Activated T-cell treated with anti-CD3 and anti-CD28 coated beads, Interleukin-2, amount 50 U/mL, for 4 hours (primary cell): ENCODE measurements at regions not wholly inside any gene's neighbourhood (a gene's known extent, or its start where the extent isn't known, plus 50 kb on each side); places are given as distances from the start of the nearest gene placed in this dataset.

Experiments used
- ATAC-seq, 2 donors: fragments of 200-7000 bp; cut with Tn5 transposase; one replicate each; pipeline ENCODE4 v1.10.0; 2021
- DNase-seq: peaks from one replicate; pipeline ENCODE4 v3.0.0-alpha.2; 2020
- H3K27me3 Mint-ChIP-seq: one replicate; pipeline ENCODE4 v1.8.0; 2021; ENCODE audit warnings: low read depth, mixed read lengths
- H3K36me3 Mint-ChIP-seq: one replicate; pipeline ENCODE4 v1.8.0; 2022; ENCODE audit warnings: mixed read lengths; ENCODE audit not compliant: insufficient read depth
- H3K4me1 Mint-ChIP-seq: one replicate; pipeline ENCODE4 v1.8.0; 2021; ENCODE audit warnings: low read depth, mixed read lengths
- H3K4me3 Mint-ChIP-seq: one replicate; pipeline ENCODE4 v1.8.0; 2021; ENCODE audit warnings: mild to moderate bottlenecking, moderate library complexity, mixed read lengths
- H3K9me3 Mint-ChIP-seq: one replicate; pipeline ENCODE4 v1.8.0; 2021; ENCODE audit warnings: mixed read lengths

DNA sequence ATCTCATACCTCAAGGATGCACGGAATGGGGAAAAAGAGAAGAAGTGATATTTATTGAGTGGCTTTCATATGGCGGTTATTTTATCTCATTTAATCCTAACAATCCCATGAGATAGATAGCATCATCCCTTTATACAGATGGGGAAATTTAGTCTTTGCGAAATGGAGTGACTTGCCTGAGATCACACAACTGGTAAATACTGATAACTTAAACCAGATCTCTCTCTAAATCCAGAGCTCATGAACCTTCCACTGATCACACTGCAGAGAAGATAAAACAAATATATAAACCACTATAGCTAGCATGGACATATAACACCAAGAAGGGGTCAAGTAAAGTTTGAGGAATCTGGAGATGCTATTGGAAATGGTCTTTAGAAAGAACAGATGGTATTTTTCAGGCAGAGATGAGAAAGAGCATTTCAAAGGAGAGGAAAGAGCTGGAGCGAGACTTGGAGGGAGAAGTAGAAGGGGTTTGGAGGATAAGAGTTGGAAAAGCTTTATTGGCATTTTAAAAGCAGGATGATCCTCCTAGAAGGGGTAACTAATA, 139.8 kb upstream of the TNFAIP3 start:
- no peaks in the 10 kb centered on the region for H3K9me3 Mint-ChIP-seq

DNA sequence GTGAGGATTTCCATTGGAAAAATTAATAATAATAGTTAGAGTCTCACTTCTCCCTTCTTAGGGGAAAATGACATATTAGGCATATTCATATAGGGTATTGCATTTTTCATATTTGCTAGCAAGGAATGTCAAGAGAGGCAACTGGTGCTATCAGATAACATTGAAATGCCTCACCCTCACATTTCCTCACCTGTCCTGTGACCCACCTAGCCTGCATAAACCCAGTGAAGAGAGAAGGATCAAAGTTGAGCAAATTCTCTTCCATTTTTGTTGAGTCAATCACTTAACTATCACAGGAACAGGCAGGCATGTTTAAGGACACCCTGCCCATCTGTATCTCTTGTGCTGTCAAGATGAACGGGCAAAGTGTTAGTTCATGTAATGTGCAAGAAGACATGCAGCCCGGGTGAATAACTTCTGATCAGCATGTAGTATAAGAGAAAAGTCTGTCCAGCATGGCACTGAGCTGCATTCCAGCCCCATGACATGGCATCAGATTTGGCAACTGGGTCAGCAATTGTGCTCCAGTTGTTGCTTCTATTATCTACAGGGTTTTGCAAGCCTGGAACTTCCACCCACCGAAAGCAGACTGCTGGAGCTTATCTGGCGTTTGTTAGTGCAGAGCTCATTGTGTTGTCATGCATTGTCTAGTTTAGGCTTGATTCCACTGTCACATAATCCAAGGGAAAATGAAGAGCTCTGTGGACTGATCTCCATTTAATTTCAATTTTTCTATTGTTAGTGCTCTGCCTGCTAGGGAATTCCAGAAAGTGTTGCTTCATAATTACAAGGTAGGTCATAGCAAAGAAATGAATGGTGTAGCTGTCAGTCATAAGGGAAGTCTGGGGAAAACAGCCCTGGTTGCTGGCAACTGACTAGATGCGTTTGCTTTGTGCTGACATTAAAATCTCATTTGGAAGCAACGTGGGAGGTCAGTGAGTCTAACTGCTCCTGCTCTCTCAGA, 138.4 kb upstream of the TNFAIP3 start:
- Mint-ChIP-seq H3K27me3 (peaks cover 3% of the 10 kb centered on the region), H3K9me3 (no peaks in the 10 kb centered on the region), H3K36me3 (no peaks in the 10 kb centered on the region), H3K4me1 (no peaks in the 10 kb centered on the region), H3K4me3 (no peak overlapping the region)
- DNase-seq, result no peak
- no peak for ATAC-seq

More for the DNA sequence above, 139.8 kb upstream of the TNFAIP3 start:
- no peak for ATAC-seq
- H3K27me3 Mint-ChIP-seq, result no peaks in the 10 kb centered on the region
- no peak for DNase-seq
- H3K4me3 Mint-ChIP-seq, result no peak overlapping the region
- H3K4me1 Mint-ChIP-seq, result peaks cover 9% of the 10 kb centered on the region
- no peaks in the 10 kb centered on the region for H3K36me3 Mint-ChIP-seq

DNA sequence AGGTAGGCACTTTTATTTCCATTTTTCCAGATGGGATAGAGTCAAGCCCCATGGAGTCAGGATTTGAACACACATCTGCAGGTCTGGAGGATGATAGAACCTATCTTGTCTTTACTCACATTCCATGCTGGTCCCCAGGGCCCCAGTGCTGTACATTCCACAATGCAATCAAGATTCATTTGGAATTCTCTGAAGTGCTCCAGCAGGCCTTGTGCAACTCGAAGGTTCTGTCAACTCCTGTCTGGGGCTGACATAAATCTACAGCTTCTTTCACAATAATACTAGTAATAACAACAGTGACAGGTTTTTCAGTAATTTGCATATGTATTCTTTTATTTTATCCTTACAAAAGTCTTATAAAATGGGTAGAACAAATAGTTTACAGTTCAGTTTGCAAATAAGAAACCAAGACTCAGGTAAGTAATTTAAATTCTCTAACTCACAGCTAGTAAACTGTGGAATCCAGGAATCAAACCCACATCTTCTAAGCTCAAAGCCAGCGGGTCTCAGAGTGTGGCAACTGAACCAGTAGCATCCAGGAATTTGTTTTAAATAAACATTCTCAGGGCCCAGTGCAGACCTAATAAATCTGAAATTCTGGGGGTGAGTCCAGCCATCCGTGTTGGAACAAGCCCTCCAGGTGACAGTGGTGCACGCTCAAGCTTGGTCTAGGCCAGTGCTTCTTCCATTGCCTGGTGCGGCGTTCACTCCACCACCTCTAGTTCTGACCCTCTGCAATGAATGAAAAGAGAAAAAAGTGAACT, 137.0 kb upstream of the TNFAIP3 start:
- no peaks in the 10 kb centered on the region for H3K9me3 Mint-ChIP-seq
- no peak overlapping the region for H3K4me3 Mint-ChIP-seq
- H3K4me1 Mint-ChIP-seq, result peaks cover 3% of the 10 kb centered on the region
- H3K27me3 Mint-ChIP-seq, result peaks cover 3% of the 10 kb centered on the region
- DNase-seq, result no peak
- H3K36me3 Mint-ChIP-seq, result no peaks in the 10 kb centered on the region
- no peak for ATAC-seq

DNA sequence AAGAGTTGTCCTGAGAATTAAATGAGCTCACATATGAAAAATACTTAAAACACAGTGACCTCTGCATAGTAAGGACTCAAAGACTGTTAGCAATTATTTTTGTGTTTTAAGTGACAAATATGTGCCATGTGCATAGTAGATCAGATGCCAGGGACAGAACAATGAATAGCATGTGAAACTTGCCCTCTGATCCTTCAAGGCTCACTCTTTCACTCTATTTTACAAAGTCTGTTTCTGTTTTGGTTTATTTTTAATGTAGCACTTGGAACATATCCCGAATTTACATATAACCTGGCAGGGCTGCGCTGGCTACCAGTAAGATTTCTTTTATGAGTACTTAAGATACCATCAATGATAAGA, 135.5 kb upstream of the TNFAIP3 start:
- Mint-ChIP-seq H3K36me3 (no peaks in the 10 kb centered on the region), H3K4me1 (peaks cover 17% of the 10 kb centered on the region), H3K27me3 (peaks cover 3% of the 10 kb centered on the region), H3K9me3 (no peaks in the 10 kb centered on the region), H3K4me3 (no peak overlapping the region)
- no peak for DNase-seq
- ATAC-seq, result no peak

DNA sequence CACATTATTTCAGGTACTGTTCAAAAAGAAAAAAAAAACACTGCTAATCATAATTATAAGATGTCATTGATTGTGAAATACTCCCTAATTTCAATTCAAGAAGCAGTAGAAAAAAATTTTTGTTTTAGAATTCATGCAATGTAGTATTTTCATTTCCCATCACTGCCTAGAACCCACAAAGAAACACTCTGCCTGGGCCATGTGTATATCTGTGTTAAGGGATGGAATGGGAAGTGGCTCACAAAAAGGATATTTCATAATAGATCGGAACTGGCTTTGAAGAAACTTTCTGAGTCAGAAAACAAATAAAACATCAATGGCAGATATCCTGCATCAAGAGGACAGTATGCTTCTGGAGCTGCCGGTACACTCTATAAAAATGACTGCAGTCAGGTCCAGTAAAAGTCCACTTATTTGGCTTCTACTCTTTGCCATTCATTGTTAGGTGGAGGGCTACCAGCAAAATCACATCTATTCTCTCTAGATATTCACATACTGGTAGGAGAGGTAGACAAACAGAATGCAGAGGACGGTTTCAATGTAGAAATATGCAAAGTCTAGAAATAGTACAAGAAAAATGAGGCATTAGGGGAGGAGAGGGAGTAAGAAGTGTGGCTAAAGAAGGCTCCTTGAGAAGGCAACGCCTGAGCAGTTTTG, 135.0 kb upstream of the TNFAIP3 start:
- no peaks in the 10 kb centered on the region for H3K36me3 Mint-ChIP-seq
- H3K4me3 Mint-ChIP-seq, result no peak overlapping the region
- no peak for ATAC-seq
- no peak for DNase-seq
- peaks cover 21% of the 10 kb centered on the region for H3K4me1 Mint-ChIP-seq
- H3K9me3 Mint-ChIP-seq, result no peaks in the 10 kb centered on the region
- H3K27me3 Mint-ChIP-seq, result peaks cover 3% of the 10 kb centered on the region

DNA sequence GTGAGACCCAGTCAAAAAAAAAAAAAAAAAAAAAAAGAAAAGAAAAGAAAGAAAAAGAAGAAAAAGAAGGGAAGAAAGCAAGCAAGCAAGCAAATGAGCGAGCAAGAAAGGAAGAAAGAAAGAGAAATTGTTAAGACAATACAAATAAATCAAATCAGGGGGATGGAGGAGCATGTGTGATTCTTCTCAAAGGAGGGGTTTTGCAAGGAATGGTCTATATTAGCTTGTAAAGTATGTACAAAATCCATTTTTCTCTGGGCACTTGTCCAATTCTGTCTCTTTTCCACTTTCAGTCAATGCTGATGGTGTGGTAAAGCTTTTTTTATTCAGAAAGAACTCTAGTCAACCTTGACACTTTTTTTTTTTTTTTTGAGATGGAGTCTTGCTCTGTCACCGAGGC, 133.7 kb upstream of the TNFAIP3 start:
- Mint-ChIP-seq H3K4me3 (no peak overlapping the region), H3K36me3 (no peaks in the 10 kb centered on the region), H3K4me1 (peaks cover 28% of the 10 kb centered on the region), H3K9me3 (no peaks in the 10 kb centered on the region), H3K27me3 (peaks cover 3% of the 10 kb centered on the region)
- no peak for ATAC-seq
- DNase-seq, result no peak

DNA sequence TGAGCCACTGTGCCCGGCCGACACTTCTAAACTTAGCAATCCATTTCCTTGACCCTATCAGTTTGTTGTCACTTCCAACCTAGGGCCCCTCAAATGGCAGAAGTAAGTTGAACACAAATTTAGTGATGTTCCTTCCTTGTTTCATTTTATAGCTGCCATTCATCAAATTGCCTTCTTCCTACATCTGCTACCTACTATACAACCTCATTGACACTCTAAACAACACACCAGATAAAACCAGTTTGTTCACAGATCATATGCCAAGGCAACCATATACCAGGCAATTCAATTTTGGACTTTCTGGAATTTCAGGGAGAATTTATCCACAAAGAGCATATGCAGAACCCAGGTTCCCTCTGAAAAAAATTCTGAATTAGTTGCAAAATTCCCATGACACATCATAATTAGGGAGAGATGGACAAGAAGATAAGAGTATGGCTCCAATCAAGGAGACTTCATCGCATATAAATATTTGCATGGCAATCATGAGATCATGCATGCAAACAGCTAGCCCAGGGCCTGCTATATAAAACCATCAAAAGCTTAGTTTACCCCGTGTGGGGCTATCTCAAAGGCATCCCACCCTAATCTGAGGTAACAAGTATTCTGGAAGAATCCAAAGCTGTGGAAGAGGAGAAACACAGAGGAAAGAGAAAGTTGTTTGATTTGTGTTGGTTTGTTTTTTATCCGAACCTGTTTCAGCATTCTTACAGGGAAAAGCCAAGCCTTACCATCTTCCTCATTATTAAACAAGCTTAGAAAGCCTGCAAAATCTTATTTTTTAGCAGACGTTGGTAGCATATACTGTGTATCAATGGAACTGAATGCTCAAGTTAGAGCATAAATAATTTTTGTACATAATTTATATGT, 132.8 kb upstream of the TNFAIP3 start:
- DNase-seq (no peak), ATAC-seq (no peak)
- H3K4me3 Mint-ChIP-seq, result no peak overlapping the region
- no peaks in the 10 kb centered on the region for H3K36me3 Mint-ChIP-seq
- peaks cover 30% of the 10 kb centered on the region for H3K4me1 Mint-ChIP-seq
- H3K27me3 Mint-ChIP-seq, result peaks cover 3% of the 10 kb centered on the region
- H3K9me3 Mint-ChIP-seq, result no peaks in the 10 kb centered on the region

DNA sequence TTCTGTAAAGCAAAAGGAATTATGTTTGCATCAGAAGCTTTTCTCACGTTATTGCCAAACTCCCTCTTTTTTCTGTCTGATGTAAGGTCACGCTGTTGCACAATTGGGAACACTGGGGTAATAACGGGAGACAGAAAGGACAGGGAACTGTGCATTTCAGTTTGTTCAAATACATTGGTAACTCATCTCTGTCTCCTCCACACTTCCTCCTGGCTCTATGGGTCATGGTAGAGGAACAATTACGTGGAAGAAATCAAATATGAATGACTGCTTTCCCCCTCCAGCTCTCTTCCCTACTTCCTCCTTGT, 132.2 kb upstream of the TNFAIP3 start:
- DNase-seq (no peak), ATAC-seq (no peak)
- H3K9me3 Mint-ChIP-seq, result no peaks in the 10 kb centered on the region
- H3K36me3 Mint-ChIP-seq, result no peaks in the 10 kb centered on the region
- peaks cover 30% of the 10 kb centered on the region for H3K4me1 Mint-ChIP-seq
- H3K27me3 Mint-ChIP-seq, result peaks cover 3% of the 10 kb centered on the region
- no peak overlapping the region for H3K4me3 Mint-ChIP-seq

DNA sequence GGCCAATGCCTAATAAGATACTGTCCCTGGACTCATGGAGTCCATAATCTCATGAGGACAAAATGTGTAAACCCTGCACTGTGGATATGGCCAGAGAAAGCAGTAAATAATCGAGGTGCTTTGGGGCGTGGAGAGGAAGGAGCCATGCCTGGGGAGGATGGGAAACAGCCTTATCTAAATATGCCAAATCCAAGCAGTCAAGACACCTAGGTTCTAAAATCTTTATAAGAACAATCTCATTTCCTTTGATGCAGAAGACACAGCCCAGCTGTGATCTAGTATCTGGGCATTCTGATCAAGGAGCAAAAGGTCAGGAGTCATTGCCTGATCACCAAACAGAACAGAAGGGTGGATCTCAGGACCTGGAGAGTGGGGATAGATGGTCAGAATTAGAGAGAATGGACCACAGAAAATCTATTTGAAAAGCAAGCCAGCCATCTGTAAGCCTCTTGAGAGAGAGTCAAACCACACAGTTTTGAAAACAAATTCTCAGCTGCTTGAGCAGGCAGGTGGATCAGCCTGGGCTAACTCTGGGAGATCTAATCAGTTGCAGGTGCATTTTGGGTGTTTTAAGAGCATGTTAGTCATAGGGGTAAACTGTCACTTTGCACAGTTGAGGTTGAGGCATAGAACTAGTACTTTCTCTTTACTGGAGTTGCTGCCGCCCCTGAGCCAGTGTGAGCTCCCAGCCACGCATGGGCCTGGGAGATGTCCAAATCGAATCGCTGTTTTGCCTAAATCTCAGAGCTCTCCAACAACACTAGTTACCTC, 130.8 kb upstream of the TNFAIP3 start:
- no peak overlapping the region for H3K4me3 Mint-ChIP-seq

DNA sequence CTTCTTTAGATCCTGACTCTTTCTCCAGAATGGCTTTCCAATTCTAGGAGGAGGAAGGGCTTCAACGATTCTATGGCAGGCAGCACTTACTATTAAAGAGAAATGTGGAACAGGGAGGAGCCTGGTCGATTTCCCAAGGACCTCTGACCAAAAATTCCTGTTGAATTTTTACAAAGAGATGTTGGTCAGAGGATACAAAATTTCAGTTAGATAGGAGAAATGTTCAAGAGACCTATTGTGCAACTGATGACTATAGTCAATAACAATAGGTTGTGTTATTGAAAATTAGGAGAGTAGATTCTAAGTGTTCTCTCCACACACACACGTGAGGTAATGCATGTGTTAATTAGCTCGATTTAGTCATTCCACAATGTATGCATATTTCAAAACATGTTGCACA, 130.1 kb upstream of the TNFAIP3 start:
- Mint-ChIP-seq H3K4me1 (peaks cover 34% of the 10 kb centered on the region), H3K36me3 (no peaks in the 10 kb centered on the region), H3K4me3 (no peak overlapping the region), H3K9me3 (no peaks in the 10 kb centered on the region), H3K27me3 (peaks cover 5% of the 10 kb centered on the region)
- DNase-seq (no peak), ATAC-seq (no peak)

More for the DNA sequence above, 130.8 kb upstream of the TNFAIP3 start:
- H3K9me3 Mint-ChIP-seq, result no peaks in the 10 kb centered on the region
- no peaks in the 10 kb centered on the region for H3K36me3 Mint-ChIP-seq
- peaks cover 34% of the 10 kb centered on the region for H3K4me1 Mint-ChIP-seq
- peak; percentile 82 to 84 for ATAC-seq
- no peak for DNase-seq
- peaks cover 4% of the 10 kb centered on the region for H3K27me3 Mint-ChIP-seq

DNA sequence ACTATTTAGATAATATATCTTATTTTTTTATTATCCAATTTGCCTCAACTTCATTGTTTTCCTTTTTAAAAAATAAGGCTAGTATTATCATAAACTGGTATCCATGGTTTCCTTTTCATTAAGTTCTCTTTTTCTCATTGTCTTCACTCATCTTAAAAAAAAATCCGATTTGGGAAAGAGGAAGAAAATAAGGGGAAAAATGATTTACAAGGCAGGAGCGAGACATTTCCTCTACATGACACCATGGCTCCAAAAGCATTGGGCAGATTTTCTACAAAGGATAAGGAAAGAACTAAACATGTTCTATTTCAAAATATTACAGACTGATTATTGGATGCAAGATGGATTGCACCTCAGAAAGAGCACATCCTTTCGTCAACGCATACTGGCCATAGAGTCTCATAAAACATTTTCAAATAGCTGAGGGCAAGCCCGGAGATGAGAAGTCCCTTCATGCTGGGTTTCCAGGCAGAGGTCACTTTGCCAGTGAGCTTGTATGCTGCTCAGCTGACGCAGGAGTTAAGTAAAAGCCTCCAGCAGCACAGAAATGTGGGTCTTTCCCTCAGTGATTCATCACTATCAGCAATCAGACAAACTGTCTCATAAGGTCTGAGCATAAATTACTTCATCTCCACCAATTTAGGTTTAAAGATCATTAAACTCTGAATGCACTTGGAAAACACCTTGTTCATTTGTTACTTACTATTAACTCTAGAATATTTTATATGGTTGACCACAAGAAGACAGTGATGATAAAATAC, 129.0 kb upstream of the TNFAIP3 start:
- H3K27me3 Mint-ChIP-seq, result peaks cover 2% of the 10 kb centered on the region
- peaks cover 34% of the 10 kb centered on the region for H3K4me1 Mint-ChIP-seq
- DNase-seq, result no peak
- no peak overlapping the region for H3K4me3 Mint-ChIP-seq
- no peaks in the 10 kb centered on the region for H3K9me3 Mint-ChIP-seq
- H3K36me3 Mint-ChIP-seq, result no peaks in the 10 kb centered on the region
- ATAC-seq, result peak; percentile 57 to 66

DNA sequence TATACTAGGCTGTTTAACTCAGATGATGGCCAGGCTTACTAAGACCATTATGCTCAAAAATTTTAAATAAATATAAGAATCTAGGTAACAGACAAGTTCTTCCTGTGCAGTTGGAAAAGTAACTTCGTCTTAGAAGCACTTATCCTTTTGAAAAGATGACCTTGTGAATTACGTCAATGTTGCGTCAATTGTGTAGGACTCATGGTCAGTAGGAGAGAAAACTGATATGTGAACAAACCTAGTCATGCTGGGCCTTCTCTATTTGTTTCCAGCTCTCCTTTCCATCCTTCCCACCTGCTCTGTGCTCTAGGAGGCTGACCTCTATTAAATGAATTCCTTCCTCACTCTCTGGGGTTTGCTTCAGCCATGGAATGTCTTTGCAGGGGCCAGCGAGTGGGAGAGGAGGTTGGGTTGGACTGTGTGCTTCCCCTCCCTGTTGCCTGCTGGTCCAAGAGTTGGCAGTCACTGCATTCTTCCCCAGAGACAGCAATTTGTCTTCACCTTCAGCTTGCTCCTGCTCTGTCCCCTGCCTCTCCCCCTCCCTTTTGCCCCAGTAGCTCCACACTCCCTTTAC, 128.0 kb upstream of the TNFAIP3 start:
- DNase-seq, result no peak
- Mint-ChIP-seq H3K9me3 (no peaks in the 10 kb centered on the region), H3K27me3 (peaks cover 2% of the 10 kb centered on the region), H3K36me3 (no peaks in the 10 kb centered on the region), H3K4me3 (no peak overlapping the region), H3K4me1 (peaks cover 40% of the 10 kb centered on the region)
- ATAC-seq, result no peak
